ENCODE measurements at regions not wholly inside any gene's neighbourhood (a gene's known extent, or its start where the extent isn't known, plus 50 kb on each side); places are given as distances from the start of the nearest gene placed in this dataset.

GRCh38 chr9:1236061-1236460, 185.9 kb downstream of the DMRT2 start:
- no peak for DNase-seq (ENCODE audit: low read depth, low spot score)
- H3K4me3 ChIP-seq (ENCODE audit: low read depth, low read length), result no peak overlapping the region
- ChIA-PET POLR2A (no interaction called here), CTCF (no interaction called here)
- no peak for TF ChIP-seq CTCF (IDR thresholded peaks at IDR 0.05; ENCODE audit: insufficient read depth, low read length, missing control alignments)

- no peak for DNase-seq (ENCODE audit: low read depth, low spot score)
- H3K4me3 ChIP-seq (ENCODE audit: low read depth, low read length), result no peak overlapping the region
- ChIA-PET CTCF (no interaction called here), POLR2A (no interaction called here)
- TF ChIP-seq CTCF (IDR thresholded peaks at IDR 0.05; ENCODE audit: insufficient read depth, low read length, missing control alignments), result no peak
These were observed 188.2 kb downstream of the DMRT2 start for GRCh38 chr9:1238407-1238806.

- POLR2A ChIA-PET, result no interaction called here
- CTCF ChIA-PET, result interaction anchor here (0.9 to 1.1 kb wide), 2 partner anchors 32 to 147 kb away, joined by 3 read pairs; no protein-coding TSS in a partner anchor
These were observed 198.6 kb downstream of the DMRT2 start for GRCh38 chr9:1248743-1249142.

GRCh38 chr9:1253064-1253979, 203.2 kb downstream of the DMRT2 start:
- CTCF ChIA-PET, result no interaction called here
- no peak for TF ChIP-seq CTCF (IDR thresholded peaks at IDR 0.05; ENCODE audit: insufficient read depth, low read length, missing control alignments)
- no peak overlapping the region for H3K4me3 ChIP-seq (ENCODE audit: low read depth, low read length)
- DNase-seq (ENCODE audit: low read depth, low spot score), result no peak
- POLR2A ChIA-PET, result no interaction called here

More at GRCh38 chr9:1248743-1249142, 198.6 kb downstream of the DMRT2 start:
- no peak overlapping the region for H3K4me3 ChIP-seq (ENCODE audit: low read depth, low read length)
- no peak for DNase-seq (ENCODE audit: low read depth, low spot score)
- TF ChIP-seq CTCF (IDR thresholded peaks at IDR 0.05; ENCODE audit: insufficient read depth, low read length, missing control alignments), result no peak

GRCh38 chr9:1254071-1254470, 203.9 kb downstream of the DMRT2 start:
- POLR2A ChIA-PET, result no interaction called here
- no peak overlapping the region for H3K4me3 ChIP-seq (ENCODE audit: low read depth, low read length)
- TF ChIP-seq CTCF (IDR thresholded peaks at IDR 0.05; ENCODE audit: insufficient read depth, low read length, missing control alignments), result no peak
- CTCF ChIA-PET, result no interaction called here
- no peak for DNase-seq (ENCODE audit: low read depth, low spot score)

GRCh38 chr9:1256178-1256577, 206.0 kb downstream of the DMRT2 start:
- DNase-seq (ENCODE audit: low read depth, low spot score), result no peak
- TF ChIP-seq CTCF (IDR thresholded peaks at IDR 0.05; ENCODE audit: insufficient read depth, low read length, missing control alignments), result no peak
- H3K4me3 ChIP-seq (ENCODE audit: low read depth, low read length), result no peak overlapping the region
- CTCF ChIA-PET, result no interaction called here
- POLR2A ChIA-PET, result no interaction called here

Data from AG04449 (cell line).